22Rv1 (cell line): ENCODE measurements at regions not wholly inside any gene's neighbourhood (a gene's known extent, or its start where the extent isn't known, plus 50 kb on each side); places are given as distances from the start of the nearest gene placed in this dataset.

Source experiments
- CTCF ChIP-seq: fragments of 450-650 bp; IDR thresholded peaks from 2 replicates; pipeline ENCODE4 v1.5.1; 2017; ENCODE audit warnings: mild to moderate bottlenecking
- ZFX ChIP-seq: fragments of 450-650 bp; IDR thresholded peaks from 2 replicates; pipeline ENCODE4 v1.6.1; 2017; ENCODE audit warnings: antibody characterized with exemption, borderline replicate concordance

GRCh38 chr13:76017861-76018556 lies 381.9 kb downstream of the LMO7 start:
- TF ChIP-seq CTCF, result no peak
- no peak for TF ChIP-seq ZFX
